NCI-H446 (cell line): ENCODE measurements at regions not wholly inside any gene's neighbourhood (a gene's known extent, or its start where the extent isn't known, plus 50 kb on each side); places are given as distances from the start of the nearest gene placed in this dataset.
"Not testable (repeated sequence)": the region's sequence is repeated elsewhere in the genome, so short reads cannot be mapped to it uniquely, and the experiment has no call there.

ENCODE experiments used
- DNase-seq, 2 experiments: peaks; one replicate each; lab custom pipeline; 2025; lab: John Stamatoyannopoulos, UW

DNA sequence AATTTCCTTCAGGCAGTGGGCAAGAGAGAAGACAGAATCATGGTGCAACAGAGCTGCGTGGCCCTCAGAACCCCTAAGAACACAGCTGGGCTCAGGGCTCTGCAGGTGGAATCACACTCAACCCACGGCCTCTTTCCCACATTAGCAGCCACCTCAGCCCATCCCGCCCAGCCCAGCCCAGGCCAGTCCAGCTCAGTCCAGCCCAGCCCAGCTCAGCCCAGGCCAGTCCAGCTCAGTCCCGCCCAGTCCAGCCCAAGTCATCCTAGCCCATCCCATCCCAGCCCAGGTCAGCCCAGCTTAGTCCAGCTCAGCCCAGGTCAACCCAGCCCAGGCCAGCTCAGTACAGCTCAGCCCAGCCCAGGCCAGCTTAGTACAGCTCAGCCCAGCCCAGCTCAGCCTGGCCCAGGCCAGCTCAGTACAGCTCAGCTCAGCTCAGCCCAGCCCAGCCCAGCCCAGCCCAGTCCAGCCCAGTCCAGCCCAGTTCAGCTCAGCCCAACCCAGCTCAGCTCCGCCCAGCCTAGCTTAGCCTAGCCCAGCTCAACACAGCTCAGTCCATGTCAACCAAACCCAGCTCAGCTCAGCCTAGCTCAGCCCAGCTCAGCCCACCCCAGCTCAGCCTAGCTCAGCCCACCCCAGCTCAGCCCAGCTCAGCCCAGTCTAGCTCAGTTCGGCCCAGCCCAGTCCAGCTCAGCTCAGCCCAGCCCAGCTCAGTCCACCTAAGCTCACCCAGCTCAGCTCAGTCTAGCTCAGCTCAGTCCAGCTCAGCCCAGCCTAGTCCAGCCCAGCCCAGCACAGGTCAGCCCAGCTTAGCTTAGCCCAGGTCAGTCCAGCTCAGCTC, 183.1 kb downstream of the TMEM121 start:
- no peak for DNase-seq

DNA sequence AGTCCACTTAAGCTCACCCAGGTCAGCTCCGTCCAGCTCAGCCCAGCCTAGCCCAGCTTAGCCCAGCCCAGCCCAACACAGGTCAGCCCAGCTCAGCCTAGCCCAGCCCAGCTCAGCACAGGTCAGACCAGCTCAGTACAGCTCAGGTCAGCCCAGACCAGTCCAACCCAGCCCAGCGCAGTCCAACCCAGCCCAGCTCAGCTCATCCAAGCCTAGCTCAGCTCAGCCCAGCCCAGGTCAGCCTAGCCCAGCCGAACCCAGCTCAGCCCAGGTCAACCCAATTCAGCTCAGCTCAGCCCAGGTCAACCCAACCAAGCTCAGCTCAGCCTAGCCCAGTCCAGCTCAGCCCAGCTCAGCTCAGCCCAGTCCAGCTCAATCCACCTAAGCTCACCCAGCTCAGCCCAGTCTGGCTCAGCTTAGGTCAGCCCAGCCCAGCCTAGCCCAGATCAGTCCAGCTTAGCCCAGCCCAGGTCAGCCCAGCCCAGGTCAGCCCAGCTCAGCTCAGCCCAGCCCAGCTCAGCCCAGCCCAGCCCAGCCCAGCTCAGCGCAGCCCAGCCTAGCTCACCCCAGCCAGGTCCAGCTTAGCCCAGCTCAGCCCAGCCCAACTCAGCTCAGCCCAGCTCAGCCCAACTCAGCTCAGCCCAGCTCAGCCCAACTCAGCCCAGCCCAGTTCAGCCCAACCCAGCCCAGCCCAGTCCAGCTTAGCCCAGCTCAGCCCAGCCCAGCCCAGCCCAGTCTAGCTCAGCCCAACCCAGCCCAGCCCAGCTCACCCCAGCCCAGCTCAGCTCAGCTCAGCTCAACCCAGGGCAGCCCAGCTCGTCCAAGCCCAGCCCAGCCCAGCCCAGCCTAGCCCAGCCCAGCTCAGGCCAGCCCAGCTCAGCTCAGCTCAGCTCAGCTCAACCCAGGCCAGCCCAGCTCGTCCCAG, 184.0 kb downstream of the TMEM121 start:
- no peak for DNase-seq

DNA sequence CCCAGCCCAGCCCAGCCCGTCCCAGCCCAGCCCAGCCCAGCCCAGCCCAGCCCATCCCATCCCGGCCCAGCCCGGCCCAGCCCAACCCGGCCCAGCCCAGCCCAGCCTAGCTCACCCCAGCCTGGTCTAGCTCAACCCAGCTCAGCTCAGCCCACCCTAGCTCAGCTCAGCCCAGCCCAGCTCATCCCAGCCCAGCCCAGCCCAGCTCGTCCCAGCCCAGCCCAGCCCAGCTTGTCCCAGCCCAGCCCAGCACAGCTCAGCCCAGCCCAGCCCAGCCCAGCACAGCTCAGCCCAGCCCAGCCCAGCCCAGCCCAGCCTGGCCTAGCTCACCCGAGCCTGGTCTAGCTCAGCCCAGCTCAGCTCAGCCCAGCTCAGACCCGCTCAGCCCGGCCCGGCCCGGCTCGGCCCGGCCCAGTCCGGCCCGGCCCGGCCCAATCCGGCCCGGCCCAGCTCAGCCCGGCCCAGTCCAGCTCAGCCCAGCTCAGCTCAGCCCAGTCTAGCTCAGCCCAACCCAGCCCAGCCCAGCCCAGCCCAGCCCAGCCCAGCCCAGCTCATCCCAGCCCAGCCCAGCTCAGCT, 184.7 kb downstream of the TMEM121 start:
- no peak for DNase-seq

DNA sequence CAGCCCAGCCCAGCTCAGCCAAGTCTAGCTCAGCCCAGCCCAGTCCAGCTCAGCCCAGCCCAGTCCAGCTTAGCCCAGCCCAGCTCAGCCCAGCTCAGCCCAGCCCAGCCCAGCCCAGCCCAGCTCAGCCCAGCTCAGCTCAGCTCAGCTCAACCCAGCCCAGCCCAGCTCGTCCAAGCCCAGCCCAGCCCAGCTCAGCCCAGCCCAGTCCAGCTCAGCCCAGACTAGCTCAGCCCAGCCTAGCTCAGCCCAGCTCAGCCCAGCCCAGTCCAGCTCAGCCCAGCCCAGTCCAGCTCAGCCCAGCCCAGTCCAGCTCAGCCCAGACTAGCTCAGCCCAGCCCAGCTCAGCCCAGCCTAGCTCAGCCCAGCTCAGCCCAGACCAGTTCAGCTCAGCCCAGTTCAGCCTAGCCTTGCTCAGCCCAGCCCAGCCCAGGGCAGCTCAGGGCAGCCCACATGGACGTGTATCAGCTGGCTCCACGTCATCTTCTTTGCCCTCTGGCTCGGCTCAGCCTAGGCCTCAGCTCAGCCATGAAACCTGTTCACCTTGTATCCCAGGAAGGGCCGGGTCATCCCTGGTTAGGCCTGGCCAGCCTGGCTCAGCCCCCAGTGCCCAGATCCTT, 185.6 kb downstream of the TMEM121 start:
- no peak for DNase-seq

DNA sequence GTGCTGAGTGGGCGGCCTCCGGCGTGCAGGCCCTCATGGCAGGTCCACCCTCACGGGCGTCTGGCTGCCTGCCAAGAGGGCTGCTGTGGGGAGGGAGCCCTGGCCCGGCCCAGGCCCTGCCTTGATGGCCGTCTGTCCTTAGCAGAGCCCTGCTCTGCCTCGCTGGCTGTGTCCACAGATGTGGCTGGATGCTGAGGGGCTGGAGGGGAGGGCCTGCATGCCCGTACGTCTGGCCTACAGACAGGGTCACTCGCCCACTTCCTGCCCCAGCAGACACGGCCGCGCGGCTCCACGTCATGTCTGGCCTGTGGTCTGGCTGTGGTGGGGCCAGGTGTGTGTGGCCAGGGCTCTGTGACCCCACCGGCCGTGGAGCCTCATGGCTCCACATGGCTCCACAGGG, 186.3 kb downstream of the TMEM121 start:
- DNase-seq: not testable (repeated sequence)

DNA sequence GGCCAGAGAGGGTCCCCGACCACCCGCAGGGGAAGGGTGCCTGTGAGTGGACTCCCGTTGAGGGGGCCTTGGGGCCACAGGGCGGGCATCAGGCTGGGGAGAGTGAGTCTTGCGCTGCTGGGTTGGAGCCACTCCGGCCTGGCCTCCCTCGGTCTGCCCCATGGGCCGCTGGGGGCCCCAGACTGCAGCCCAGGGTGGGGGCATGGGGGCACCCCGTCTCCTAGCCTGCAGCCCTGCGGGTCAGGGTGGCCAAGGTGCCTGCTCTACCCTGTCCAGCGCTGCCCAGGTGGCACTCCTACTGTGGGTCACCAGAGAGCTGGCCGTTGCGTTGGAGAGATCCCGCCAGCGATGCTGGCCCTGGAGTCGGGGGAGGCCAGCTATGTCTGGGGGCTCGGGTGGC, 186.8 kb downstream of the TMEM121 start:
- DNase-seq: not testable (repeated sequence)

DNA sequence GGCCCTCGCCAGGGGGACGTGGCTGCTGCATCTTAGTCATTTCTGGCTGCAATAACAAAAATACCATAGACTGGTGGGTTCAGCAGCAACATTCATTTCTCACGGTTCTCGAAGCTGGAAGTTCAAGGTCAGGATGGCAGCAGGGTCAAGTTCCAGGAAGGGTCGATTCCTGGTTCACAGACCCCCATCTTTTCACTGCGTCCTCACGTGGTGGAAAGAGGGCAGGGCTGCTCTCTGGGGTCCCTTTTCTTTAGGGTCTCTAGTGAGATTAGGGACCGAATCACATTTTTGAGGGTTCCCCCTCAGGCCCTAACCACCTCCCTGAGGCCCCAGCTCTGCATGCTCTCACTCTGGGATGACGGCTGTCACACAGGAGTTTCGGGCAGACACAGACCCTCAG, 187.5 kb downstream of the TMEM121 start:
- not testable (repeated sequence) for DNase-seq

DNA sequence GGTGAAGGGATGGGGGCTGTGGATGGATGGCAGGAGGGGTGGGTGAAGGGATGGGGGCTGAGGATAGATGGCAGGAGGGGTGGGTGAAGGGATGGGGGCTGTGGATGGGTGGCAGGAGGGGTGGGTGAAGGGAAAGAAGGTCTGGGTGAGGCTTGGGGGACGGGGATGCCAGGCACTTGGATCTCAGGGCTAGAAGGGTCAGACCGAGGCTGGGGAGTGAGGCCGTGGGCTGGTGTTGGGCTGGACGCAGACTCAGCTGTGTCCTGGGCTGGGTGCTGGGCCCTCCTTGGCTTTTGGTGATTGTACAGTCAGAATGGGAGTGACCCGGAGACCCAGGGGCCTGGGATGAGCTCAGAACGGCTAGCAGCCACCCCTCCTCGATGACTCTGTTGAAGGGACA, 192.4 kb downstream of the TMEM121 start:
- not testable (repeated sequence) for DNase-seq

DNA sequence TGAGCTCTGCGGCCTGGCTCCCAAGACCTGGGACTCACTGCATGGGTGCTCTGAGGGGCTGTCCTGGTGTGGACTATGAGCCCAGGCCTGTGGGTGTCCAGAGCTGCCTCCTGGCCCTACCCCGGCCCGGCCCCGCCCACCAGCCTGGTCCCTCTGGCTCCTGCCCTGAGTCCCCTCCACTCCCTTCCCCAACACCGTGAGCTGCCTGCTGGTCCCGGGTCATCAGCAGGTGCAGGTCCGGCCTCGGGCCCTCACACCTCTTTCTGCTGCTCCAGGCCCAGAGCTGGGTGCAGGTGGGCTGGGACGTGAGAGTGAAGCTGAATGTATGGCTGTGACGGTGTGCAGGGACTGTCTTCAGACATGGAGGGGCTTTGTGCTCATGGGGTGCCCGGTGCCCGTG, 193.7 kb downstream of the TMEM121 start:
- DNase-seq: not testable (repeated sequence)

DNA sequence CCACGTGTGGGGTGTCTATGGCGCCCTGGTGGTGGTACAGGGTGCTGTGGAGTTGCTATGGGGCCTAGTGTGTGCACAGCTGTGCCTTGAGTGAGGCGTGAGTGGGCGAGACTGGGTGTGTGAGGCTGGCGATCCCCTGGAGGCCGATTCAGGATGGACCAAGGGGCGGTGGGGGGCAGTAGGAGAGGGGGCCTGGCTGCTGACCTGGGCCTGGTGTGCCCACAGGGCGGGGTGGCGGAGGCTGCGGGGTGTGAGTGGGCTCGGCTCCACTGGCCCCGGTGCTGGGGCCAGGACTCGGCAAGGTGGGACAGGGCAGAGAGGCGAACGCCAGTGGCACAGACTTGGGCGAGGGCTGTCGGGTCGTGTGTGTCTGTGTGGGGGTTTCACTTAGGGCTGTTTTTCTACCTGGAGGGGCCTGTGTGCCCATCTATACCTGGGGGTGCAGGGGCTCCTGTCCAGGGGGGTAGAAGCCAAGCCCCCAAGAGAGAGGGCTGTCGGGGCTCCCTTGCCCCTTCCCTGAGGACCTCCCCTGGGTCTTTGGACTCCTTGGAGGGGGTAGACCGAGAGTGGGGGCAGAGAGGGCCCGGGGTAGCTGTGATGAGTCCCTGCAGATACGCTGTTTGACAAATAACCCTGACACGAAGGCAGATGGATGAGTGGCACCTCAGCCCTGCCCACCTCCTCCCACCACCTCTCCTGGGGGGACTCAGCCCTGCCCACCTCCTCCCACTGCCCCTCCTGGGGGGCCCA, 194.6 kb downstream of the TMEM121 start:
- DNase-seq: not testable (repeated sequence)

DNA sequence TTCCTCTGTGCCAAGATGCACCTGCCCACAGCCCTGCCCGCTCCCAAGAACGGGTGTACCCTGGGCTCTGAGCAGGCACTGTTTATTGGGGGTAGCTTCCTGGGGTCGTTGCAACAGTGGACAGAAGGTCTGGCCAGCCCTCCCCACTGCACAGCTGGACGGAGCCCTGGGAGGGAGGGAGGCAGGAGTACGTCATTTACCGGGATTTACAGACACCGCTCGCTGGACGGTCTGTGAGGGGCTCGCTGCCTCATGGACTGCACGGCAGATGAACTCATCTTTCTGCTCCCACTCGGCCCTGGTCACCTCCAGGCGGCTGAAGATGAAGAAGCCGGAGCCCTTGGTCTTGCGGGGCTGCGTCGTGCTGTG, 195.2 kb downstream of the TMEM121 start:
- not testable (repeated sequence) for DNase-seq

DNA sequence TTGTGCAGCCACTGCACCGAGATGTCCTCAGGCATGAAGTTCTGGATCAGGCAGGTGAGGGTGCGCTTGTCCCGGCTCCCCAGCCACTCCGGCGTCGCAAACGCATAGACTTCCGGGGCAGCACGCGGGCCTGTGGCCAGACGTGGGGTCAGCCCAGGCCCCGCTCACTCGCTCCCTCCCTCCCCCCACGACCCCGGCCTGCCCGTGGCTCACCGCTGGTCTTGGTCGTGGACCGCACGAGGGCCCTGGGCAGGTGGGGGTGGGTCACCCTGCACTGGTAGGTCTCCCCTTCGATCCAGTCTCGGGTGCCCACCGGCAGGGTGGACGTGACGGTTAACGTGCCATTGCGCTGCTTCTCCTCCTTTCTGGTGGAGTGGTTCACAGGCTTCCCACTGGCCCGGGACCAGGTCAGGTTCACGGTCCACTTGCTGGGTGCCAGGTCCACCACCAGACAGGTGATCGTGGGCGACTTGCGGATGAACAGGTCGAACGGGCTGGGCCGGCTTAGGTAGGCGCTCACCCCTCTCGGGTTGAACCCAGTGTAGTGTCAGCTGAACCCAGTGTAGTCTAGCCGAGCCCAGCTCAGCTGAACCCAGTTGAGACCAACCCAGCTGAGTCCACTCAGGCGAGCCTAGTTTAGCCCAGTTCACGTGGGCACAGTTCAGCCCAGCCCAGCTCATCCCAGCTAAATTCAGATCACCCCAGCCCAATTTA, 195.8 kb downstream of the TMEM121 start:
- DNase-seq: not testable (repeated sequence)

DNA sequence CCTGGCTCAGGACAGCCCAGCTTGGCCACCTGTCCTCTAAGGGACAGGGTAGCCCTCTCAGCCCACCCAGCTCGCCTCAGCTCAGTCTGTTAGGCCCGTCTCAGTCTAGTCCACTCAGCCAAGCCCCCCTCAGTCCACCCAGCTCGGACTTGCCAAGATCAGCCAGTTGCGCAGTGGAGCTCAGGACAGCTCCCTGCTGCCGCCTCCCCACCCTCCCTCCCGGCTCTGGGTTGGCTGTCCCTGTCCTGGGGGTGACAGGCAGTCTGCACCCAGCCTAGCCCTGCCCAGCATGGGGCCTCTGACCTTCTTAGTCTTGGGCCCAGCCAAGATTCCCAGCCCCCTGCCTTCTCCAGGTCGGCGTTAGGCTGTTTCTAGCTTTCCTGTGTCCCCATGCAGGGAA, 196.9 kb downstream of the TMEM121 start:
- DNase-seq: not testable (repeated sequence)

DNA sequence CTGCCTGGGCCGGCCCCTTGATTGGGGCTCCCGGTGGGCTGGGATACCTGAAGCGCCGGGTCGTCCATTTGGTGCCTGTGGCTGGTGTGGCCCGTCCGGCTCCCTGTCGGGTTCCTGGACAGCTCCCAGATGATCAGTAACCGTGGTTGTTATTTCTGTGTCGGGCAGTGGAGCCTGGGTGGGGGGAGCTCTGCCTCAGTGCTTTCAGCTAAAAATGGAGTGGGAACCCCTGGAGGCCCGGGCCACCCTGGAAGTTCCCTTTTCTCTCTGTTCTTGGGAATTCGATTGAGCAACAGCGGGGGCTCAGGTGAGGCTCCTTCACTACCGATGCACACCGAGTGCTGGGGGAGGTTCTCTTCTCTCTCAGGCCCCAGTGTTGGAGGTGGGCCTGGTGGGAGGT, 197.4 kb downstream of the TMEM121 start:
- DNase-seq: not testable (repeated sequence)

DNA sequence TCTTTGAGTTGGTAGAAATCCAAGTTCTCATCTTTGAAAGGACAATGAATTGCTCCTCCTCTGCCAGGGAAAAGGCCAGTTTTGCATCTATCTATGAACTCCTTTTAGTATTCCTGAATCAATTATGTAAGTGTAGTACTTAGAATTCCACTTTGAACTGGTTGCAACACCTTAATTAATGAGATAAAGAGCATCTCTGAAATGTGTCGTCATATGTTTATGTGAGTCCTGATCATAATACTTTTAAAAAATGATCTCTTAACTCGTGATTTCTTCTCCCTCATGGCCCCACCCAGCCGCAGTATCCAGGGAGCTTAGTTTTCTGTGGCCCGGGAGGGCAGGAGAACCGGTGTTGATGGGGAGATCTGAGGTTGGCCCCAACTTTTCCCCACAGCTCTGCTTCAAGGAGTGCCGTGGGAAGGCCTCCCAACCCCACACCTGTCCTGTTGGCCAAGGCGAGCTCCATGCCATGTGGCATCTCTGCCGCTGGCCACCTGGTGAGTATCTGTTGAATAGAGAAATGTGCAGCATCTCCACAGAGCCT, 203.5 kb downstream of the TMEM121 start:
- not testable (repeated sequence) for DNase-seq

DNA sequence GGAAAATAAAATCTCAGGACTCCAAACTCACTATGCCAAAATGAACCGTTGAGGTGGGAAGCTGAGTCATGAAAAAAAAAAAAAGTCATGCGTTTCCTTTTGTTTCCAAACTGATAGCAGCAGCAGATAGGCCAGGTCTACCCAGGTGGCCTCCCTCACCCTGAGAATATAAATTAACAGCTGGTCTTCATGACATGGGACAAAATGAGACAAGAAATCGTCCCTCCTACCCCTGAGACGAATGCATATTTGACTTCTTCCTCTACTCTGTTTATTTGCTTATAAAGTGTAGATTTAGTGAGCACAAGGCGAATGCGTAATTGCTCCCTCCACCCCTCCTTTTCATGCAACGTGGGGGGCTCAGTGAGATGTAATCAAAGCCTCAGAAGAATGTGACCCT, 204.3 kb downstream of the TMEM121 start:
- not testable (repeated sequence) for DNase-seq

DNA sequence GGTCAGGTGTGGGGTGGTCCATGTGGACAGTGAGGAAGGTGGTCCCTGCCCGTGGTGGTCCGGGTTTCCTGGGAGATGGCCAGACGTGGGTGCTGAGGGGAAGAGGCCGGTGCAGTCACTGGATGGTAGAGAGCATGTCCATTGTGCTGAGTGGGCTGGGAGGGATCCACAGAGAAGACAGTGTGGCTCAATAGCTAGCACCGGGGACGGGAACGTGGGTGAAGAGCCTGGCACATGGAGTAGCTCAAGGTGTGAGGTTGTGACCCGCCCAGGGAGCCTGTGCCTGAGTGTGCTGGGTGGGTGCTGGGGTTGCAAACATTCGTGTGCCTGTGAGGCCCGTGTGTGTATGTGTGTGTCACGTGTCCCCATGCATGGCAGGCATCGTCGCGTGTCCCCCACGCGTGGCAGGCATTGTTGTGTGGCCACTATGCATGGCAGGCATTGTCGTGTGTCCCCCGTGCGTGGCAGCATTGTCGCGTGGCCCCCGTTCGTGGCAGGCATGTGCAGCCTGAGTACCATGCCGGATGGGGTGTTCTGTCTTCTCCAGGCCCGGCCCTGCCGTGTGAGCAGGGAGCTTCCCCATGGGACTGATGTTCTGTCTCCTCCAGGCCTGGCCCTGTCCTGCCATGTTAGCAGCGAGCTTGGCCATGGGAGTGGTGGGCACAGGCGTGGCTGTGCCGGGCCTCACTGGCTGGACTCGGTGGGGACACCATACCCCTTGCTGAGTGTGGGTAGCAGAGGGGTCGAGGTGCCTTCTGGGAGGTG, 205.0 kb downstream of the TMEM121 start:
- not testable (repeated sequence) for DNase-seq

DNA sequence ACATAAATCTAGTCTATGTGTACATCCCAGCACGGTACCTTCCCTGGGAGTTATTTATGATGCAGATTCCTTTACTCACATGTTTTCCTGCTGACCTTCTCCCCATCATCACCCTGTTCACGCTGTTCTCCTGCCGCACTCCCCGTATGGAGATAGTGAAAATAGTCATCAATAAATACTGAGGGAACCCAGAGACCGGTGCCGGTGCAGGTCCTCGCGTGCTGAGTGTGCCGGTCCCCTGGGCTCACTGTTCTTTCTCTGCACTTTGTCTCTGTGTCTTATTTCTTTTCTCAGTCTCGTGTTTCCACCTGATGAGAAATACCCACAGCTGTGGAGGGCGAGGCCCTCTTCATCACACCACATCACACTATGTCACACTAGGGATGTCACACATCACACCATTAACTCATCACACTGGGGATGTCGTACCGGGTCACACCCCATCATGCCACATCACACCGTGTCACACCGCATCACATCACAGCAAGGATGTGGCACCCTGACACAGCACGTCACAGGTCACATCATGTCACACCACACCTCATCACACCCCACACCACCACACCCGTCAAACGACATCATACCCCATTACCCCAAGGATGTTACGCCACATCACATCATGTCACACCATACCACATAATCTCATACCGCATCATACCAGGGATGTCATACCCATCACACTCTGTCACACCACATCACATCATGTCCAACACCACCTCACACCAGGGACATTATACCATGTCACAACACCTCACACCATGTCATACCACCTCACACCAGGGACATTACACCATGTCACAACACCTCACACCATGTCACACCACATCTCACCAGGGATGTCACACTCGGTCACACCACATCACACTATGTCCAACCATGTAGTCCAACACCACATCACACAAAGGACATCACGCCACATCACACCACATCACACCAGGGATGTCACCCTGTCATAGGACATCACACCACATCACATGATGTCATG, 207.0 kb downstream of the TMEM121 start:
- no peak for DNase-seq
